ENCODE measurements at regions not wholly inside any gene's neighbourhood (a gene's known extent, or its start where the extent isn't known, plus 50 kb on each side); places are given as distances from the start of the nearest gene placed in this dataset.

DNA sequence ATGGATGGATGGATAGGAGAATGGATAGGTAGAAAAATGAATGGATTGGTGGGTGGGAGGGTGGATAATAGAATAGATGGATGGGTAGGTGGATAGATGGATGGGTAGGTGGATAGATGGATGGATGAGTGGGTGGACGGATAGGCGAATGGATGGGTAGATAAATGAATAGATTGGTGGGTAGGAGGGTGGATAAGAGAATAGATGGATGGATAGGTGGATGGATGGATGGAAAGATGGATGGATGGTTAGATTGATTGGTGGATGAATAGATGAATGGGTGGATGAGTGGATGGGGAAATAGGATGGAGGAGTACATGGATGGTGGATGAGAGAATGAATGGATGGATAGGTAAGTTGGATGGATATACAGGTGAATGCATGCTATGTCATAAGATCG is 110.5 kb downstream of the CEBPB start:
- no peak for TF ChIP-seq CTCF (IDR thresholded peaks at IDR 0.05)
- no peak for TF ChIP-seq POLR2AphosphoS5 (IDR thresholded peaks at IDR 0.05)
- TF ChIP-seq POLR2A (IDR thresholded peaks at IDR 0.05): no peak
- TF ChIP-seq EP300 (IDR thresholded peaks at IDR 0.05): no peak

All from gastroesophageal sphincter (tissue), 3 donors.